GM18867 (cell line): ENCODE measurements at regions not wholly inside any gene's neighbourhood (a gene's known extent, or its start where the extent isn't known, plus 50 kb on each side); places are given as distances from the start of the nearest gene placed in this dataset.

ENCODE experiments used
- ATAC-seq: cut with Tn5 transposase; IDR thresholded peaks from one replicate; pipeline ENCODE4 v1.9.1; 2021; ENCODE audit warnings: mild to moderate bottlenecking, moderate library complexity; ENCODE audit not compliant: unreplicated experiment

DNA sequence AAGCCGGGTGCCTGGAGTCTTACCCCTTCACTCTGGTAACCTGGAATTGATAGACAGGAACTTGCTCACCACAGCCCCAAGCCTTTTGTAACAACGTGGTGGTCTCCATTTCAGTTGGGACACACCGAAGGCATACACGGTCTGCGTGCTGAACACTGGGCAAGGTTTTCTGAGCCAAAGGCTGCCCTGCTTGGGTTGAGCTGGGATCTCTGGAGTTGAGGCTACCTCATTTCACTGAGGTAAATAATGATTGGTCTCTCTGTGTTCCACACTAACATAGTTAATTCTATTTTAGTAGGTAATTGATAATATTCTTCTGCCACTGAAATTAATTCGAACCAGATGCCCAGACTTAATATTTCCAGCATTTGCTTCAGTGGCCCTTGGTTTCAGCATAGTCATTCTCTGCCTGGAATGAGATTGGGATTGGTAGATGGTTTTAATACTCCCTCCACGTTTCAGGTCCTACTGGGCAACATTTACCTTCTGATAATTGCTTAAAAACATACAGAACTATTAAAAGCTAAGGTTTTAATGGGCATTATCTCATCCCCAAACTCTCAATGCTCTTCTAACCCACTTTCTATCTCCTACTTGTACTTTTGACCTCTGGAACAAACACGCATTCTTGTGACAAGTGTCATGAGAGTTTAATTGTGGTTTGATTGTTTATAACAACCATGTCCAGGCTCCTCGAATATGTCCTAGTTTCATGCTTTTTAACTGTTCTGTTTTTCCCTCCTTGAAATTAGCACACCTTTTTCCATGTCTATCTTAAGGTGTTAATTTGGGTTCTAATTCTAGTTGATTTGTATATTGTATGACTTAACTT lies 202.3 kb upstream of the KLF6 start:
- ATAC-seq = no peak

DNA sequence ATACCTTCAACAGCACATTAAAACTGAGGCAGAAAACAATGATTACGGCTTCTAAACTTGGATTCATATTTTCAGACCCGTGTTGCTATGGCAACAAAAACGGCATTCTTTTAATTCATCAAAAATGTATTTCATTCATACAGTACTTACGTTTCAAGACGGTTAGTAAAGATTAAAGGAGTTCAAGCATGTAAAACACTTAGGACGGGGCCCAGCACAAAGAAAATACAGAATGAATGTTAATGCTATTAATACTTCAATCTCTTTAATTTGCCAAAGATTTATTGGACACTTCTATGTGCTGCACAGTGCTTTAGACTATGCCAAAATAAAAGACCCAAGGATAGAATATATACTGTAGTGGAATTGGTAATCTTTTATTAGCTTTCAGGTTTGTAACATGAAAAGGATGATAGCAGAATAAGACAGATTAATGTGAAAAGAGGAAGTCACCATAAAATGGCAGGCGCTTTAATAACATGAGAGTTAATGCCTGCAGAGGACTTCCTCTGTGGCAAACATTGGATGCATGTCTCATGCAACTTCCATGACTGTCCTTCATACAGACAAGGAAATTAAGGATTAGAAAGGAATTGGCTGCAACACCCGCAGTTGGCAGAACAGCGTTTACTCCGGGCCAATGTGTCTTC lies 201.6 kb upstream of the KLF6 start:
- ATAC-seq = no peak

DNA sequence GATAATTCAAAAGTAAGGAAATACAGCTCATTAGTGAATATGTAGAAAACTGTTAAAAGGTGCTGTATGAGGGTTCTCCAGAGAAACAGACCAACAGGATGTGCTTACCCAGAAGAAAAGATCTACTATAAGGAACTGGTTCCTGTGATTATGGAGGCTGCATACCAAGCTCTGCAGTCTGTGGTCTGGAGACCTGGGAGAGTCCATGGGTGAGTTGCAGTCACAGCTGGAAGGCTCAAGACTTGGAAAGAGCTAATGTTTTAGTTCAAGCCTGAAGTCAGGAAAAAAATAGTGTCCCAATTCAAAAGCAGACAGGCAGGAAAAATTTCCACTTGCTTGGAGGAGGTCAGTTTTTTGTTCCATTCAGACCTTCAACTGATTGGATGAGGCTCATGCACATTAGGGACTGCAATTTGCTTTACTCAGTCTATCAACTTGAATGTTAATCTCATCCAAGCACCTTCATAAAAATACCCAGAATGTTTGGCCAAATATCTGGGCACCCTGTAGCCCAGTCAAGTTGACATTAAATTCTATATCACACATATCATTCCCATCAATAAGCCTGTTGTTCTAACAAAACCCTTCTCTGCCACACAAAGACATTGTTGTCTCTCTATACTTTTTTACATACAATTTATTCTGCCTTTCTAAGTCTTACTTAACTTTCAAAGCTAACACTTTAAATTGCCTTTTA lies 197.9 kb upstream of the KLF6 start:
- ATAC-seq = no peak

DNA sequence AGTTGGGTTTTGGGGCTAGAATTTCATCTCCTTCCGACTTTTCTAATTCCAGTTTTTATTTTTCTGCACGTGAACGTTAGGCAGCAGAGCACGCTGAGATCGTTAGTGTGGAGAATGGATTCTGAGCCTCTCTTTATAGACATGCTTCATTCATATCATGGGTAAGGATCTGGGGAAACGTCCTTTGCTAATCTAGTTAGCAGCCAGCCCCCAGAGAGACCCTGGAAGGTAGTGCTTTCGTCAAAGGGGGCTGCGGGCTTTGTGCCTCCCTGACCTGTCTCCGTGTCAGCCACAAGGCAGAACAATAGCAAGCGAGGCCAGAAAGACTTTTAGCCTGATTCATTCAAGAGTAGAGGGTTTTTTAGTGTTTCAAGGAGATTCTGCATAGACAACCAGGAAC lies 196.3 kb upstream of the KLF6 start:
- ATAC-seq = no peak

DNA sequence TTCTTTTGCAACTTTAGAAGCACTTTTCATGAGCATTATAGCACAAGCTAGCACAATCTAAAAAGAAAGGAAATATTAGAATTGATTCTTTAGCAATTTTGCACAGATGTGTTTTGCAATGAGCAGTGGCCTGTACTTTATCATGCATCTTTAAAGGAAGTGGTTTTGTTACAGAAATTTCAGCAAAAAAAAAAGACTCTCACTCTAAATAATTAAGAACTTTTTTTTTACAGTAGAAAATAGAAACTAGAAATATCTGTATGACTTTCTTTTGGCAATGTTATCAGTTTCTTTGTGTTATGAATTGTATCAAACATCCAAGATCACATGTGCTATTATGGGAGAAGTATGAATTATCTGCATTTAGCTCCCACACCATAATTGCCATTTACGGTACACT lies 195.7 kb upstream of the KLF6 start:
- ATAC-seq = peak; percentile 37

DNA sequence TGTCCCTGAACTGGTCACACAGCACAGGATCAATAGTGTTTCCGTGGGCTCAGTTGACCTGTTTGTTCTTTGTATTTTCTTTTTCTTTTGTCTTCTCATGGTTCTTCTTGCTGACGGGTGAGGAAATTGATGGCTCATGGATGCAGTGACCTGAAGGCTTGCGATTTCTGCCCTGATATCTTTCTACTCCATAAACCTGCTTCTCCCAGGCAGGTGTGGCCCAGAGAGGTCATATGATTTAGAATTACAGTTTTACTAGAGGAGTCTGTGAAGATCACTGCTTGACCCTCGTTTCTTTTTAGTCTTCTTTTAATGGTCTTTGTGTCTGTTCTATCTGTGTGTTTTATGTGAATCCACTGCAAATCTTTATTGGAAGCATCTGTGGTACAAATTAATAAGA lies 195.1 kb upstream of the KLF6 start:
- ATAC-seq = no peak

DNA sequence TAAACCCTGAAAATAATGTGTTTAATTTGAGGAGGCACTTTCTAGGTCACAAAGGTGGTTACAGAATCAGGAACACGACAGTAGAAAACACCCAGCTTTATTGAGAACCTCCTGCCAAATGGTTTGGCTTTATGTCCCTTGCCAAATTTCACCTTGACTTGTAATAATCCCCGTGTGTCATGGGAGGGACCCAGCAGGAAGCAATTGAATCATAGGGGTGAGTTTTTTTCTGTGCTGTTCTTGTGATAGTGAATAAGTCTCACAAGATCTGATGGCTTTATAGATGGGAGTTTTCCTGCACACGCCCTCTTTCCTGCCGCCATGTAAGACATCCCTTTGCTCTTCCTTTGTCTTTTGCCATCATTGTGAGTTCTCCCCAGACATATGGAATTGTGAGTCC lies 193.8 kb upstream of the KLF6 start:
- no peak for ATAC-seq

DNA sequence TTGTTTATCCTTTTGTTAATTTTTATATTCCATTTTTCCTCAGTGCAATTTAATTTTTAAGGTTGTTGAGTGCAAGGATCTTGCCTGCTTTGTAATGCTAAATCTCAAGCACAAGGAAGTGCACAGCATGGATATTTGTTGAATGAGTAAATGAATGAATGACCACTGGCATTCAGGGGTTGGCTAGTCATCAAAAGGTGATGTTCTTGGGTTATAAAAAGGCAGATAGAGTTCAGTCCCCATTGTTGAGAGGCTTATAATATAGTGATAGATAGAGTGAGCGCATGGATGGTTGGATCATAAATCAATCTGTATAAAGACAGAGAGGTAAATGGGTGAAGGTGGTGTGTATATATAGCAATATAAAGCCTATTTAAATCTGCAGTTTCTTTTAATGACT lies 193.2 kb upstream of the KLF6 start:
- no peak for ATAC-seq

DNA sequence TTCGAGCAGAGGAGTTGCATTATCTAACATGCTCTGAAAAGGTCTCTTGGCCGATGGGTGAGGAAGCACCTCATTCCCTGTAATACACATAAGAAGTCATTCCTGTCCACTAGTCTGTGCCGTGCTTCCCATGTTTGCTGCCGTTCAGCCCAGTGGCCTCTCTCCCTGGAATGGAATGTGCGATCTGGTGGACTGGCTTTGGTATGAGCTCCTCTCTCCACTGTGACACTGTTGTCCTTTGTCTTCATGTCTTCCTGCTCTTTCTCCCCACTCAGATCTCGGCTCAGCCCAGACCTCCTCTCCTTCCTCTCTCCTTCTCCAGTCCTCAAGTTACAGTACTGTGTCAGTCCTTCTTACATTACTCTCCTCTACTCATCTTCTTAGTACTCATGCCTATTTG lies 192.8 kb upstream of the KLF6 start:
- ATAC-seq = no peak

DNA sequence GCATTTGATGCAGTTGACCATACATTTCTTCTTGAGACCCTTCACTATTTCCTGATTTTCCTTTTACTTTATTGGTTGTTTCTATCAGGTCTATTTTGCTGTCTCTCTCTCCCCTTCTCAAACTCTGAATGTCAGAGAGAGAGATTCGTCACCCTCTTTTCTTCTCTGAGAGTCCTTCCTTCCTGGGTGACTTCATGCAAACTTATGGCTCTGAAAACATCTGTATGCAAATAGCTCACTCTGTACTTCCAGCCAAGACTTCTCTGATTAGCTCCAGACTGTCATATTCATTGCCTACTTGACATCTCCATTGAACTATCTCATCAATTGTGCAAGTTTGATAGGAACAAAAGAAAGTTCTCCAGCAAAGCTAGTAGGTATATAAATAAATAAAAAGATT lies 191.7 kb upstream of the KLF6 start:
- ATAC-seq = peak; percentile 82

DNA sequence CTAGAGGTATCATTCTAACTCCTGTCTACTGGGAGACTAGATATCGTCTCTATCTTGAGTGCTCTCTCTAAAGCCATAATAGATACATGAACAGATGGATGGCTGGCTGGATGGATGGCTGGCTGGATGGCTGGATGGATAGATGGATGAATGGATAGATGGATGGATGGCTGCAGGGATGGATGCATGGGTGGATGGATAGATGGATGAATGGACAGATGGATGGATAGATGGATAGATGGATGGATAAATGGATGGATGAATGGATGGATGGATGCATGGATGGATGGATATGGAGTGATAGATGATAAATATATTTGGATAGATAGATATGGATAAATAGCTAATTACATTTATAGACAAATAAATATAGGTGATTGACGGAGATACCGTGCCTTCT lies 191.2 kb upstream of the KLF6 start:
- no peak for ATAC-seq

DNA sequence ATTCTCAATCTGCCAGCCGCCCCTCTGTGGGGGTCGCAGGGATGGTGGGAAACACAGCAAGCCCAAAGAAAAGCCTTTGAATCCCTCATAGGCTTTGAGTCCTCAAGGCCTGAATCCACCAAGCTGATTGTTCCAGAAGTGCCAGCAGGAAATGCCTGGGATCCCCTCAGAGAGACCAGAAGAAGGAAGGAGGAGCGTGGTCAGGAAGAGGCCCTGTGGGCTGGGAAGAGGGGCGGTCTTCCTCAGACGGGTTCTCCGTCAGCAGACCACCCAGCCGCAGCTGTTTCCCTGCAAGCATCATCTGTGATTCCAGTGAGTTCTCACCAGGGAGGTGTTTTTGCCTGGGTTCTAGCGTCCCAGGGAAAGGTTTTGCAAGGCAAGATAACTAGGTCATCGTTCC lies 190.0 kb upstream of the KLF6 start:
- no peak for ATAC-seq

DNA sequence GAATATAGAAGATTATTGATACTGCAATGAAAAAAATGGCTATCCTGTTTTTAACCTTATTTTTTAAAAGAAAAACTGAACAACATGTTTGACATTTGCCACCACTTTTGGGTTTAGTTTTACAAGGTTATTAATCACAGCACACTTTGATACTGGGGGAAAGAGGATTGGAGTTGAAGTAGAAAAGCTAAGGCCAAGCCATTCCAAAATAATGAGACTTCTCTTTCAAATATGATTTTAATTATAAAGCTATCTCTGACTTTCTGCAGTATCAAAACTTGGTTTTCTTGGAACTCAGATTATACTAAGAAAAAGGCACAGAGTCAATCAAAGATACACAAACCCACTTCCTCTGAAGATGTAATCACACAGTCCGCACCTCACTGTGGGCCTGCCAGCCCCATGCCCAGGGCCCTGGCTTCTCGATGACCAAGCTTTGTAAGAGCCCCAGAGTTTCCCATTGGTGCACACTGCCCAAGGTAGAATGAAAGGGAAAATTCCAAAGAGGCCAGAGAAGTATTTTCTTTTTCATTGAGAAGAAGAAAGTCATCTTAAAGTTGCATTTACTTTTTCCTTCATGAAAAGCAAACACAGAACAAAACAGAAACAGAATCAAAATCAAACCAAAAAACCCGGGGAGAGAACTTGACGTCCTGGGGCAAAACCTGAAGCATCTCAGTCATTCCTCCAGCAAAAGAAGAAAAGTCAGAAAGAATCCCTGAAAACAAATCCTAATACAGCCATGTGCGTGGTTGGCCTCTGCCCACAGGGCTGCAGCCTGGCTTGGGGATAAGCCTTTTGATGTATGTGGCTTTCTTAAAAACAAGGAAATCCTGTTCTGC lies 187.7 kb upstream of the KLF6 start:
- no peak for ATAC-seq

DNA sequence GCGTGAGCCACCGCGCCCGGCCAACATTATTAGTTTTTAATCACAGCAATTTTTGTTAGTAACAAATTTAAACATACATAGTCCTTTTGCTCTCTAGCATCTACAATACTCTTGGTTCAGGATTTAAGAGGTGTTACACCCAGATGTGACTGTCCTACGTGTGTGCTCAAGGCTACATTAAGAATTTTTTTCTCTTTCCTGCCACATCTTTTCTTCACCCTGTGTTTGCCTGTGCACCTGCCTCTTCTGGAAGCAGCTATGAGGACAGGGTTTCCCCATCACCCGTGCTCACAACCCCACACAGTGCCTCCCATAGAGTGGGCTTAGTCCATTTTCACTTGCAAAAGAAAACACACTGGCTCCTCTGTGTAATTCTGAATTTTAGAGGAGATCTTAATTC lies 186.7 kb upstream of the KLF6 start:
- no peak for ATAC-seq

DNA sequence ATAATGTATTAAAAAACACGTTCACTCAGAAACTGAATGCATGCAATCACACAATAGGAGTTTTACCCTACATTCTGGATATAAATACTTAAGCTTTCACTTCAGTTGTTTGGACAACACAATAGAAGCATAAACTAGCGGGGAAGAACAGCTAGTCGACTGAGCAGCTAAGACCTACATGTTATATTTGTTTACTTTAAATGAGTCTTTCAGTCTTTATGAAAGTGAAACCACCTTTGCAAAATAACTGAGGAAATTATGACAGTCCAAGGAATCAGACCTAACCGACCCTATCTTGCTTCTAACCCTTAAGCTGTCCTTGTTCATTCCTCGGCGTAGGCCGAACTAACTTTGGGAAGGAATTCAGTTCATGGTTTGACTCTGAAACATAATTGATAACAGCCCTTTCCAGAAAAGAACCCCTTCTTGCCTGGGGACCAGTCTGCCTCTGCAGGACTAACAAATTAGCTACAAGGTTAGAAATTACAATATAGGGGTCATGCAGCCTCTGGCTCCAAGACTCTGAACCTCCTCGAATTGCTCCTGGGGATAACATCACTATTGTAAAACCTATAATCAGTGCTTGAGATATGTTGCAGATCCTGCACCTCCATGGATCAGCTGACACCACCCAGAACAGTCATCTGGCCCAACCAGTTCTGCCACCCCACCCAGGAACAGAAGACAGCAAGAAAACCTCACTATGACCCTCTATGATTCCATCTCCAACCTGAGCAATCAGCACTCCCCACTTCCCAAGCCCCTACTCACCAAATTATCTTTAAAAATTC lies 185.1 kb upstream of the KLF6 start:
- no peak for ATAC-seq

DNA sequence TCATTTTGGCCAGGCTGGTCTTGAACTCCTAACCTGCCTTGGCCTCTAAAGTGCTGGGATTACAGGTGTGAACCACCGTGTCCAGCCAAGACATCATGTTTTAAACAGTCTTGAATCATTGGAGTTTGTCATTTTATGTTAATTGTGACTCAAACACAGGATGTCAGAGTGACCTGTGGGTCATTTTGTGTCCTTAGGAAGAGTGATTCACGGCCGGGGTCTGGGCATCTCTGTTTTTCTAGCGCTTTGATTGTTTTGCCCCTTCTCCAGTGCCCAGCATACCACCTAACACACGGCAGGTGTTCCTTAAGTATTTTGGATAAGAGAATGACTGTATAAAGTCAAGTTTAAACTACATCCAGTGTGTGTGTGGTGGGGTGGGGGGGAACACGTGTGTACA lies 183.7 kb upstream of the KLF6 start:
- ATAC-seq = no peak

DNA sequence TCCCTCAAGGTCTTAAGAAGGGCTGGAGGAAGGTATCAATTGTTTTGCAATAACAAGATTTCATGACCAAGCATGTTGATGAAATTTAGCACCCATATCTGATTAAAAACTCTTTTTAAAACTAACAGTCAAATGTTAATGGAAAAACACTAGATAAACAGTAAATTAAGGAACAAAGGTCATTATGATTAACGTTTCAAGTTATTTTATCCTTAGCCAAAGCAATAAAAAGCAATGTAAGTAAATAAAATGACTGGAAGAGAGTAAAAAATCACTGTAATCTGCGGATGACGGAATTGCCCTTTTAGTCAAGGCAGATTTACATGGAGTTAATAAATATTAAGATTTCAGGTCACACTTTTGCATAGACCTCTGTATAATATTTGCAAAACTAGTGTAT lies 179.5 kb upstream of the KLF6 start:
- no peak for ATAC-seq

DNA sequence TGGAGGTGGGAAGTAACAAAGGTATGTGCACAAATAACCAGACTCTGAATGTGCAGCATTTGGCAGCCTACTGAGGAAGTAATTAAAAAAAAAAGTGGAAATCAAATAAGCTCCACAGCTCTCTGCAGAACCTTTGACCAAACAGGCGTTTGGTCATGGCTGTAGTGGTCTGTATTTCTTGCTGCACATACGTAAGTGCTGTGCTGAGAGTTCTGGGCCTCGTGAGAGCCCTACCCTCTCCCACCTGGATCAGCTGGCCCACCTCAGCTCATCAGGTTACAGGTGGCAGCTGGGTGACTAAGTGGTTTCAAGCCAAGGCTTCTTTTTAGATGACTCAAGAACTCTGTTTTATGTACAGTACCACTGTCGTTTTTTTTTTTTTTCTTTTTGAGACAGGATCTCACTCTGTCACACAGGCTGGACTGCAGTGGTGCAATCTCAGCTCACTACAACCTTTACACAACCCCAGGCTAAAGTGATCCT lies 178.2 kb upstream of the KLF6 start:
- no peak for ATAC-seq

DNA sequence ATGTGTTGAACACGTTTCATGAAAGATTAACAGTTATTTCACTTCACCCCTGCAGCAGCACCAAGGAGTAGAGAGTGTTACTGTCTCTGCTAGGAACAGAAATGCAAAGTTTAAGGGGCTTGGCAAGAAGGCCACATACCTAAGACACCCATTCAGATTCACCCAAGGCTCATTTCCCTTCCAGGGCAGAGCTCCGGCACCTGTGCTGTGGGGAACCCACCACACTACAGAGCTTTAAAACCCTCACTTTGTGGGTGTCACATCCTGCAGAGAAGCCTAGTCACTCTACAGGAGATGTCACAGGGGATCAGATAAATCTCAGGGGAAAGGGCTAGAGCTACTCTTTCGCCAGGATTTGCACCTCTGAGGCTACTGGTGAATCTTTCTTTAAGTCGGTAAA lies 176.1 kb upstream of the KLF6 start:
- ATAC-seq = peak; percentile 77

DNA sequence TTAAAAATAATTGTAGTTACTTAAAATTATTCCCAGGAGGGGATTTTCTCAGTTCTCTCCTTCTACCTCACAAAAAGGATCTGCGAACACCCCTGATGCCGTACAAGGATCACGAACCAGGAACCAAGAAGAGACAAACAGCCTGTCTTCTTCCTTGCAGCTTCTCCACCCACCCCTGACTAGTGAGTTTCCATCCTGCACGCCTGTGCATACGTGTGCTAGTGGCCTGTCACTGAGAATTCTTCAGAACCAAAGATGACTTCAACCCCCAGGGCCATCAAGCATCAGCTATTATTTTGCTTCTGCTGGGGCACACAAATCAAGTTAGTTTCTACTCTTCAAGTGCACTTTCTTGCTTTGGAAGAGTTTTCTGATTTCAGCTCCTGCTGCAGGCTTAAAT lies 175.5 kb upstream of the KLF6 start:
- ATAC-seq = no peak
